Renal cortical epithelial cell (primary cell): ENCODE measurements at regions not wholly inside any gene's neighbourhood (a gene's known extent, or its start where the extent isn't known, plus 50 kb on each side); places are given as distances from the start of the nearest gene placed in this dataset.
A peak's percentile ranks its signal among the peaks of the same experiment; 100 is the strongest.

Source experiments
- DNase-seq: peaks from one replicate; pipeline ENCODE4 v3.0.0-alpha.2; 2011; ENCODE audit warnings: low read depth

DNA sequence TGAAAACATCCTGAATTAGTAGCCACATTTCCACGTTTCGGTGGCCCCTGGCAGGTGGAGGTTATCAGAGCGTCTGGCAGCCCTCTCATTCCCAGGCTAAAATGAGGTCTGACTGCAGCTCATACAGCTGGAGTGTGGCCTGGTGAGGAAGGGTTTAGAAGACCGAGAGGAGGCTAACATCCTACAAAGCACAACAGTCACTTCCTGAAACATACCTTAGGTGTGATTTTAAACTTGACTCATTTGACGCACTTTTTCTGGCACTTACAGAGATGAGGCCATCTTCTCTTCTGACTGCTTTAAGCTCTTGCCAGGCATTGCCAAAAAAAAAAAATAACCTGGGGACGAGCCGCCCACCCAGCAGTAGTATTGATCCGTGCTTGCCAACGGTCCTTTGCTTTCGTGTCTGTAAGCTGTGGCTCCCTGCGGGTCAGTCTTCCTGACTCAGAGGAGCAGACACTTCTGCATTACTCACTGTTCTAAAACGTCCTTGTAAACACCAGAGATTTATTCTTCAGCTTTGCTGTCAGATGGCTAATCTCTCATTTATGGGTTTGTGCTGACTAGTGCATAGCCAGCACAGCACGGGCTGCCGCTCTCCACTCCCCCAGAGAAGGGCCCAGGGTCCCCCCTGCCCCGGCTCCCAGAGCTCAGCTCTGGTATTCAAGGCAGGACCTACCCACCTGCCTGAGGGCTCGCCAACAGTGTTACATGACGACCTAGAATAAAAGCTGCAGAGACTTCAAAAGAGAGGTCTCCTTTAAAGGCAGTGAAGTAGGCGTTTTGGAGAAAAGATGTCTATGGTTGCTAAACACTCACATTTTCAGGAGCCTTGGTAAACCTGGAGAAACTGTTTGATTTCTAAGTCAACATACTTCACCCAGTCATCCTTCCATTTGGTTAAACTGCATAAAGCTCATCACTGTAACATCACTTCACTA, 78.5 kb upstream of the FRMD1 start:
- DNase-seq, result peak; percentile 69

DNA sequence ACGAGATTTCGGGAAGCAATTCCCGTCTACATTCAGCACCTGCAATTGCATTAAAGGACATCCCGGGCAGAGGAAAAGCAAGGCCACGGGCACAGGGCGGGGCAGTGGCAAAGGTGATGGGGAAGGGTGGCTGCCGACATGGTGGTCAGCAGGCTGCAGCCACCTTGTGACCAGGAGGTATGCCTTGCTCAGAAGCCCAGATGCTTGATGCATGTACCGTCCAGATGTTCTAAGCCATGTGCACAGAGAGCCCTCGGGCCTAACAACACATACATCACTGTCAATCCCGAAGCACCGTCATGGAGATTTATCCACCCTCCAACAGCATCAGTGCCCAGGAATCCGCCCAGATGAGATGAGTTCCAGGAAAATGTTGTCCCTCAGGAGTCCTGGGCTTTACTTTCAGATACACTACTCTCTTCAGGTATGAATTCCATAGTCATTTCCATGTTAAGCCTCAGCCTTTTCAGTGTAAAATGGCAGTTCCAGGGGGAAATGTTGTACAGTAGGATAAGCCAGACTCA, 77.8 kb upstream of the FRMD1 start:
- DNase-seq, result no peak

DNA sequence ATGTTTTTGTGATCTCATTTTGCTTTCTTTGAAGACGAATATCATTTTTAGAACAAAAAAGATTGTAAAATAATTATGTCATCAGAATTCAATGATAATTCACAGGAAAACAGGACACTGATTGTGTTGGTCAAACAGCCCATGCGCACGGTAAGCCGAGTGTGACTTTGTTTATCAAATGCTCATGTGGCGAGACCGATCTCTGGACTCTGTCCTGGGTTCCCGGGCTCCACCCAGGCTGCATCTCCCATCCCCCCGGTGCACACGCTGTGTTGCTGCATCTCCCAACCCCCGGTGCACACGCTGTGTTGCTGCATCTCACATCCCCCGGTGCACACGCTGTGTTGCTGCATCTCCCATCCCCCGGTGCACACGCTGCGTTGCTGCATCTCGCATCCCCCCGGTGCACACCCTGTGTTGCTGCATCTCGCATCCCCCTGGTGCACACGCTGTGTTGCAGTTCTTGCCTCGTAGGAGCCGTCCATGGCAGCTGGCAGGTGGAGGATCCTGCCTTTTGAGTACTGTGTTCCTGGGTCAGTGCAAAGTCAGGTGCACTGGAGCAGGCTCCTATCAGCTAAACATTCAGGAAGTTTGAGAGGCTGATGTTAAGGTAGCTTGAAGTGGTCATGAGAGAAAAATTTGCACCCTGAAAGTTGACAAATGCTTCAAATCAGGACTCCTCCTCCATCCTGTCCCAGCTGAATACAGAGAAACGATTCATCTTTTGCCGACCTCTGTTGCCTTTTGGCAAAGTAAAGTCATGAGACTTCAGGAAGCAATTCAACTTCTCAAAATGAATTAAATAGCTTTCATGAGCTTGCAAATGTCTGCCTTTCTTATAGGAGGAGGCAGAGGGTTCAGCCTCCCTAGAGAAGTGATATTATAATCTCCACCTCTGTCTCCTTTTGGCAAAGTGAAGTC, 77.1 kb upstream of the FRMD1 start:
- no peak for DNase-seq

DNA sequence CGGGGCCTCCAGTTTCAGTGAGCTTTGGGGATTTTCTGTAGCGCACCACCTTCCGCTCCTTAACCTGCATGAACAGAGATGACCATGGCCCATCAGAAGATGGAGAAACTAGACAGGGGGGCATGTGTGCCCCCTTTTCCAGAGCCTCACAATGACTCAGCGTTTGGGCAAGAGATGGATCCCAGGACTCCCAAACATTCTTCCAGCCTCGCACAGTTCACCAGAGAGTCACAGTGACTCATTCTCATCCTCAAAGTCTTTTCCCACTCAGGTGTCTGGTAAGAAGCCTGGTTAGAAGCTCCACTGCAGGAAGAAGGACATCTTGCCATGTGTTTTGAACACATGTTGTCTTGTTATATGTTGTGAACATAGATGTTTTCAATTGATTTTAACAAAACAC, 76.2 kb upstream of the FRMD1 start:
- DNase-seq, result peak; percentile 44

DNA sequence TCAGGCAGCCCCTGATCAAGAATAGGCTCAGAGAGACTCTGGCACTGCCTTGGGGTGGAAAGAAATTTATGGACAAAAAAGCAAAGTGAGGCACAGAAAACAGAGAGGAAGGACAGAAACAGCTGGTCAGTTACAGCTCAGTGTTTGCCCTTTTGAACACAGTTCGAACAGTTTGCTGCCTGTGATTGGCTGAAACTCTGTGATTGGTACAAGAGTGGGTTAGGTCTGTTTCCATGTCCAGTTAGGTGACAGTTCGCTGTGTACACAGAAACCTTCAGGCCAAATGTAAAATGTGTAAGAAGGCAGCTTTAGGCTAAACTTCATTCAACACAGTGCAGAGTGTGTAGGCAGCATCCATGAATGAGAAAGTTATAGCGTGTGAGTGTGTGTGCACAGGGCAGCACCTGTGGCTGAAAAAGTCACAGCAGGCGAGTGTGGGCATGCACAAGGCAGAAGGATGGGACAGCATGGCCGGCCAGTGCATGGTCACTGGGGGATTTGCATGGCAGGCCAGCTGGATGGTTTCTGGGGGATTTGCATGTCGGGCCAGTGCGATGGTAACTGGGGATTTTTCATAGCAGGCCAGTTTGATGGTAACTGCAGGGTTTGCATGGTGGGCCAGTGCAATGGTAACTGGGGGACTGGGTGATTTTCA, 75.4 kb upstream of the FRMD1 start:
- DNase-seq, result no peak

DNA sequence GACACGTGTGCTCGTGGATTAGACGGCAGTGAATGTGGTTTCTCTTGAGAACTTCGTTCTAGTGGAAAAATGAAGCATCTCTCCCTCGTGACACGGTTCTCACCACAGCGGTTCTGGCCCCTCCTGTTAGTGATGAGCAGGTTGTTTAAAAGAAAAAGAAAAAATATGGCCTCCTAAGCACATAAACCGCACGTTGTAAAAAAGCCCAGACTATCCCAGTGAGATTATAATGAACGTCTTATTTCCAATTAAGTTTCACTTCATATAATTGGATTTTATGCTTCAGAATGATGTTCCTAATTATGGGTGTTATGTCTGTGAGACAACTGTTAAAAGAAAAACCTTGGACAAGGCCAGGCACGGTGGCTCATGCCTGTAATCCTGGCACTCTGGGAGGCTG, 74.5 kb upstream of the FRMD1 start:
- no peak for DNase-seq

DNA sequence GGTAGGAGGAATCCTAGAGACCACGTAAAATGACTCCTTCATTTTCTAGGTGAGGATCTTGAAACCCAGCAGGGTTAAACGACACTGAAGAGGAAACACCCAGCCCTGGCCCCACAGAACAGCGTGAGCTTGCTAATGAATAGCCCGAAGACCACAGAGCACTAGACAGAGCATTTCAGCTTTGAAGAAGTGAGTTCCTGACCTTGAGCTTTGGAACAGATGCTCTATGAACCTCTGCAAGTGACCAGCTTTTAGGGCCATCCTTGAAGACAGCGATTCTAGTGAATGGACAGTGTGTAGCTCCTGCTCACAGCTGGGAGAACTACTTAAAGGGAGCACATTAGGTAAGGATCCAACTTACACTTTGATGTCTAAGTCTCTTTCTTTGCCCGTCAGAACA, 74.0 kb upstream of the FRMD1 start:
- DNase-seq, result no peak

DNA sequence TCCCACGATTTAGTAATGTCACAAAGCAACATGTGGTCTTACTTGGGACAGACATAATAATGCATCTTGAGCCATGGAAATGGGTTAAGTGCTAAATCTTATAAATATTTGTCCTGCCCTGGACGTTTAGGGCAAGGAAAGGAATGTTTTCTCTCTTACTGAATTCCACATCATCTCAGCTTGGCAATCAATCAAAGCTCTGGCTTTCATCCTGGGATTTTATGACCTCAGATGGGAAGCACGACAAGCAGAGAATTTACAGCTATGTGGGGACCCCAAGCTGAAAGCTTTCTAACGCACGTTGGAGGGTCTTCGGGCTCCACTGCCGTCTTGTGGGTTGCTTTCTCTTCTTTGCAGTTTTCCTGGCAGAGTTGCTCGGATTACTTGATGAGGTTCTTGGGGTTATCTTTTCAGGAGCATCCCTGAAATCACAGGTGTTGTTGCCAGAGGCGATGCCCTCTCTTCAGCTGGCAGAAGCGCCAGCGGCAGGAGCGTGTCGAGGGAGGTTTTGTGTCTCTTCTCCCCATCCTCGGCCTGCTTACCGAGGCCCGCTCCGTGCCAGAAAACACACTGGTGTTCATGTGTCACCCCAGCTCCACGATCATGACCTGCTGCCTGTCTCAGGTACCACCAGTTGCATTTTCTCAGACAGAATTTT, 73.4 kb upstream of the FRMD1 start:
- DNase-seq, result no peak

DNA sequence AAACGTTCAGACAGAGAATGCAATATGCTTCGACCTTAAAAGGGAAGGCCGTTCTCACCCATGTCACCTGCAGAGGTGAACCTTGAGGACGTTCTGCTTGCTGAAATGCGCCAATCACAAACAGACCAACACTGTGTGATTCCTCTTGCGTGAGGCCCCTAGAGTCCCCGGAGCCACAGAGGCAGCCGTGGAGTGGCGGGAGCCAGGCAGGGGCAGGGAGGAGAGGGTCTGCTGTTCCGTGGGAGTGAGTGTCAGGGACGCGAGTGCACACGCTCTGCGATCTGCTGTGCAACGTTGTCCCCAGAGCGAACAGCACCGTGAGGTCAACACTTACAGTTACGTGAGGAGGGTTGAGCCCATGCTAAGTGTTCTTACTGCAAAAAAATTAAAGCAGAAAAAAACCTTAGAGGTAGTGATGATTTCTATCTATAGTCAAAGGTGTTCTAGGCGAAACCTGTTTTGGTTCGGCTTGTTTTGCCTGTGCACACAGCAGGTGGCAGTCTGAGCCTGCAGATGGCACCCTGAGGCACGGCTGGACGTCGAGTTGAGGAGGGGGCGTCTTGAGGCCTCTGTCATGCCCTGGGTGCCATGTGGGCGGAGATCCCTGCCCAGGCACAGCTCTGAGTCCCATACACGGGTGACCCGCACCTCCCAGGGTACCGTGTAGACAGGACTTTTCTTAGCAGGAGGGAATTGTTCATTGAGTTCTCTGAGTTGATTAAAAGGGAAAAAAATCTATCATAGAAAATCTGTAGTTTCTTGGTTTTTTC, 71.7 kb upstream of the FRMD1 start:
- no peak for DNase-seq

DNA sequence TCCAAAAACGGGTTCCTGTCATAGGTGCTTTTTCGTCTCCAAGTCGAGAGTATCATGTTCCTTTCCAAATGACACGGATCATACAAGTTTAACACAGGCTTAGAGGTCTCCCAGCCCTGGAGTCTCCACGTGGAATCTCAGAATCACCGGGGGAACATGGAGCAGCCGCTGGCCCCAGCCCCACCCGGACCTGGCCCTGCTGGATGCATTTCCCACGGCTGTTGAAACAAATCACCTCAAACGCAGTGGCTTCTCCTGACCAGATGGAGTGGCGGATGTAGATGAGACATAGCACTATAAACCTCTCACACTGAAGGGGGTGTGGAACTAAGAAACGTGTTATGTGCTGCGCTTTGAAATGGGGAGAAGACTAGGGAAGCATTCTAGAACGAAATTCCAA, 70.0 kb upstream of the FRMD1 start:
- no peak for DNase-seq

DNA sequence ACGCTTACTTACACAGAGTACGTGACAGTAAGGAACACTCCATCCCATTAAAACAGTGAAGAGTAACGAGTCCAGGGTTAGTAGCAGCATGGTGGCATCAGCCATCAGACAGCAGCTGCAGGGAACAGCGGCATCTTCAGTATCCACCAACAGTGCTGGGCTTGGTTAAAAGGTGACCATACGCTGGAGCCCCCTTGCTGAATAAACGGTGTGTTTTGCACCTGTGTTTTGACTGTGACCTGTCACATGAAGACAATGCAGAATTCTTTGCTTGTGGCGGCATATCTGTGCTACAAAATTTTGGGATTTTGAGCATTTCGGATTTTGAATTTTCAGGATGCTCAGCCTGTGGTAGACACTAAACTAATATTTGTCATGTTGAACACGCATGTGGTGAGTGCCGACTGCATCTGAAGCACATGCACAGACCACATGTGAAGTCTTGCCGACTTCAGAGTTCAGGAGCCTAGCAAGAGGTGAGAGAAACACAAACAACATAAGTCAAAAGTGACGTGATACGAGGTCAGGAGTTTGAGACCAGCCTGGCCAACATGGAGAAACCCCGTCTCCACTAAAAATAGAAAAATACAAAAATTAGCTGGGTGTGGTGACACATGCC, 69.3 kb upstream of the FRMD1 start:
- no peak for DNase-seq

DNA sequence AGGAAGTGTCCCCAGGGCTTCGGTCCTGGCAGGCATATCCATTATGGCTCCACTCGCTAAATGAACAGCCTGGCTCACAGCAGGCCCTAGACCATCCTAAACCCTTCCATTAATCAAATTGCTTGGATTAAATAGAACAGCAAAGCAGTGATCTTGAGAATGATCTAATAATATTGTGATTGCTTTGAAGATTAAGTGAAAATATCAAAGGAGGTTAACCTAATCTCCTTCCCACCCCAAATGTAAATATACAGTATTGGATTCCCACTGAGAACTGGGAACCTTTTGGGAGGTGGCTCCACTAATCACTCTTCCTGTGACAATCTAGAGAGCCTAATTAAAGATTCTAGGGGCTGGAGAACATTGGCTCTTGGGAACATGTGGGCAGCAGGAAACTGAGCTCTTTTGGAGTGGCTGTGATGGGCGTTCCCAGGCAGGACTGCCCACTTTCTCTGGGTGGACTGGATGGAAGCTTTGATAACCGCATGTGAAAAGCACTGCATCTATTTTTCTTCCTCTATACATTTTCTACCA, 68.3 kb upstream of the FRMD1 start:
- DNase-seq, result no peak

DNA sequence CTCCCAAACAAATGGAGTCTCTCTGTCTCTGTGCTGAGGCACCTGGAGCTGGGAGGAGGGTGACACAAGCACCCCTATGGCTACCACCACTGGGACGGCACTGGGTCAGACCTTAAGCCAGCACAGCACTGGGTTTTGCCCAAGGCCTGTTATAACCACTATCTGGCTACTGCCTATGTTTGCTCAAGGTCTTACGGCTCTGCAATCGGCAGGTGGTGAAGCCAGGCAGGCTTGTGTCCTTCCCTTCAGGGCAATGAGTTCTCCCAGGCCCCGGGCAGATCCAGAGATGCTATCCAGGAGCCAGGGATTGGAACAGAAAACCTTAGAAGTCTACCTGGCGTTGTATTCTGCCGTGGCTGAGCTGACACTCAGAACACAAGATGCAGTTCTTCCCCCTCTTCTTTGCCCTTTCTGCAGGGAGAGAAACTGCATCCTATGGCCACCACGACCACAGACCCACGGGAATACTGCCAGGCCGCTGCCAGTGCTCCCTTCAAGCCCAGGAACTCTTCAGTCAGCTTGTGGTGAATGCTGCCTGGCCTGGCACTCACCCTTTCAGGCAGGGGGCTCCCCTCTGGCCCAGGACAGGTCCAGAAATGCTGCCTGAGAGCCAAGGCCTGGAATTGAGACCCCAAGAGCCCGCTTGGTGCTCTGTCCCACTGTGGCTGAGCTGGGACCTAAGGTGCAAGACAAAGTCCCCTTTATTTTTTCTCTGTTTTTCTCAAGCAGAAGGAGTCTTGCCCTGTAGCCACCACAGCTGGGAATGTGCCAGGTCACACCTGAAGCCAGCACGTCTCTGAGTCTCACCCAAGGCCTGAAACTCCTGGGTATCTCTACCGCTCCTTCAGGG, 67.0 kb upstream of the FRMD1 start:
- DNase-seq, result no peak

DNA sequence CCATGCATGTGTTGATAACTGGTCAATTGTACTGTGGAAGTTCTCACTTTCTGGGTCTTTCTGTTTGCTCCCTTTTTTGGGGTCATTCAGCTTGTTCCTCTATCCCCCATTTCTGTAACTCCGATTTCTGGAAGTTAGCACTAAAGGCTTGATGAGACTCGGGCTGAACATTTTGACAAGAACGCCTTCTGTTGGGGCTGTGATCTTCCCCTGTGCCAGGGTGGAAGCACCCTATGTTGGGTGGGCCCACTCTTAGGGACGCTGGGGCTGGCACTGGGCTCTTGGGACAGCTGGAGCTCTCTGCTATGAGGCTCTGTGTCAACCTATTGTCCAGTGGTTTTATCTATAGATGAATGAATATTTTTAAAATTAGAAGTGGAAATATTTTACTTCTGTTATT, 60.1 kb upstream of the FRMD1 start:
- no peak for DNase-seq

DNA sequence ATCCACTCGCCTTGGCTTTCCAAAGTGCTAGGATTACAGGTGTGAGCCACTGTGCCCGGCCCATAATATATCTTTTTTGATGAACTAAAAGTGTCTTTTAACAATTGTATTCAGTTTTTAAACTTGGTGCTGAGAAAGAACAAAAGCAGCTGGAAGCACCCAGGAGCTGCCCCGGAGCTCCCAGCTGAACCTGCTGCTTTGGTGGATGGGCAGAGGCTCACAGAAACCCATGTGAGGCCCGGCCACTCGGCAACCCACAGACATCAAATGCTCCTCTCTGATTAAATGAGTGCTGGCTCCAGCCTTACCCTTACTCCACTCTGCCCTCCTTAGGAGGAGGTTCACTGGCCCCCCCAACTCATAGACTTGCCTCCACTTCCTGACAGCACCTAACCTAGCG, 59.4 kb upstream of the FRMD1 start:
- no peak for DNase-seq

DNA sequence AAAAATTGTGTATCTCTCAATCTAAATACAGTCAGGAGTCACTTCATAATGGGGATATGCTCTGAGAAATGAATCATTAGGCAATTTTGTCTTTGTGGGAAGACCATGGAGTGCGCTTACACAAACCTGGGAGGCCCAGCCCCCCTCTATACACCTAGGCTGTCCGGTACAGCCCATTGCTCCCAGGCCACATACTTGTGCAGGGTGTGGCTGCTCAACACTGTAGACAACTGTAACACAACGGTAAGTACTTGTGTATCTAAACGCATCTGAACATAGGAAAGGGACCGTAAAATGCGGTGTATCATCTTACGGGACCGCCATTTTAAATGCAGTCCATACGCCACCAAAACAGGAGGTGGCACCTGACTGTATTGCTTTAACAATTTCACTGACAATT, 58.0 kb upstream of the FRMD1 start:
- DNase-seq, result no peak

DNA sequence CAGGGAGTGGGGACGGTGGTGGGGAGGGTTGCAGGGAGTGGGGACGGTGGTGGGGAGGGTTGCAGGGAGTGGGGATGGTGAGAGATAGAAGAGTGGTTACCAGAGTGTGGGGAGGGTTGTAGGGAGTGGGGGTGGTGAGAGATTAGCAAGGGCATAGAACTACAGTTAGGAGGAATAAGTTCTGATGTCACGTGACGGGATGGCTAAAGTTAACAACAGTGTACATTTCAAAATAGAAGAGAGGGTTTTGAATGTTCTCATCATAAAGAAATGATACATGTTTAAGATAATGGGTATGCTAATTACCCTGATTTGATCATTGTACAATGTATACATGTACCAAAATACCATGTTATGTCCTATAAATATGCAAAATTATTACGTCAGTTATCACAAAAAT, 57.6 kb upstream of the FRMD1 start:
- no peak for DNase-seq

DNA sequence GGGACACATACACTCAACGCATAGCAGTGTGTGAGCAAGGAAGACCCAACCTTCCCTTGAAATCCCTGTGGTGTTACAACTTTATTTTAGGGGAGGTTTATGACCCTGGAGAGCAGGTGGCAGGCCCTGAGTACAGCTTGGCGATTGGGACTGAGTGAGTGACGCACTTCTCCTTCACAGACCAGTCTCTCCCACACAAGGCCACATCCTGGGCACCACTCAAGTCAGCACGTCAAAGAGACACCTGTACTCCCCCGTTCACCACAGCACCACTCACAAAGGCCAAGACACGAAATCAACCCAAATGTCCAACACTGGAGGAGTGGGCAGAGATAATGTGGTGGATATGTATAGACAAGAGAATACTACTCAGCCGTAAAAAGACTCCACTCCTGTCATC, 57.0 kb upstream of the FRMD1 start:
- DNase-seq, result no peak

DNA sequence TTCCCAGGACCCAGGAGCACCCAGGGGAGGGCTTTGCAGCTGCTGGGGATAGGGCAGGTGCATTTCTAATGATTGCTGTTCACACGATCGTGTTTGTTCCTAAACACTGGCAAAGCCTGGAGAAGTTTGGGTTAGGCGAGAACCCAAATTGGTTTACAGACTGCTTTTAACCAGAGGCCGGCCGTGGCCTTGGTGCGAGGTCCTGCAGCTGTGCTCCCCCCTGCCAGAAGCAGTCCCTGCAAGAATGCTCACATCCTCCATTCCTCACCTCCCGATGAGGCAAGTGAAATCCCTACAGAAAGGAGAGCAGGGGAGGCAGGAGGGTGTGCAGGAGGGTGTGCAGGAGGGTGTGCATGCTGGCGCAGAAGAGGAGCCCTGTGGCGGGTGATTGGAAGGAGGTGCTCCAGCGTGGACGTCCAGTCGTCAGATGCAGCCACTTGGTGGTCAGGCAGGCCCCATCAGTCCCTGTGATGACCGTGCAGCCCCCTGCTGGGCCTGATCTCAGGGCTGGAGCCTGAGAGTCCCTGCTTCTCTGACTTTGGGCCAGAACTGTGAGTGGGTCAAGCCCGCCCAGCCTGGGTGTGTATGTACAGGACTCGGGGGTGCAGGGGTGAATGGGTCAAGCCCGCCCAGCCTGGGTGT, 55.7 kb upstream of the FRMD1 start:
- DNase-seq, result no peak
